ENCODE measurements at regions not wholly inside any gene's neighbourhood (a gene's known extent, or its start where the extent isn't known, plus 50 kb on each side); places are given as distances from the start of the nearest gene placed in this dataset.

DNA sequence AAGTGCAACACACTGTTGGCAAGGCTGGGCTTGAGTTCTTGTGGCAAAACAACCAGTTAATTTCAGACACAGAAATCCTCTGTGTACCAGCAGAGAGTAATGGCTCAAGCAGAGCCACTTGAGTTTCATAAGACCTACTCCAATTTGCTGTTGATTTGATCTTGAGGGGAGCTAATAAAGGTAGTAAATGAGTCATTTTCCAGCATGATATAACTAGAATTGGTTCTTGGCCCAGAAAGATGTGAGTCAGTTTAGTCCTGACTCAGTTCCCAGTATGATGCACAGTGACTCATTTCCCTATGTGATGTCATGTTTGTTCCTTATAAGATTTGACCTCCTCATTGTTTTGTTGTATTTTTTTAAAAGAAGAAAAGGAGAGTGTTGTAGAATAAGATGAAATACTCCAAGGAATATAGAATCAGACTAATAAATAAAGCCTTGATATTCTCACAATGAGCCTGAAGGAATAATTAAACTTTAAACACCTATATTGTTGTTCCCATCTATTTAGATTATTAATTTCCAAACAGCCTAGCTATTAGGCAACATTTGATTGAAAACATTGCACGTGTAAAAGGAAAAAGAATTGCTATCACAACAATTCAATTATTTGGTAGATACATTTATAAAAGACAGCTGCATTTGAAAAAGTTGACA, 186.2 kb downstream of the REEP3 start:
- TF ChIP-seq, protein P1, sequence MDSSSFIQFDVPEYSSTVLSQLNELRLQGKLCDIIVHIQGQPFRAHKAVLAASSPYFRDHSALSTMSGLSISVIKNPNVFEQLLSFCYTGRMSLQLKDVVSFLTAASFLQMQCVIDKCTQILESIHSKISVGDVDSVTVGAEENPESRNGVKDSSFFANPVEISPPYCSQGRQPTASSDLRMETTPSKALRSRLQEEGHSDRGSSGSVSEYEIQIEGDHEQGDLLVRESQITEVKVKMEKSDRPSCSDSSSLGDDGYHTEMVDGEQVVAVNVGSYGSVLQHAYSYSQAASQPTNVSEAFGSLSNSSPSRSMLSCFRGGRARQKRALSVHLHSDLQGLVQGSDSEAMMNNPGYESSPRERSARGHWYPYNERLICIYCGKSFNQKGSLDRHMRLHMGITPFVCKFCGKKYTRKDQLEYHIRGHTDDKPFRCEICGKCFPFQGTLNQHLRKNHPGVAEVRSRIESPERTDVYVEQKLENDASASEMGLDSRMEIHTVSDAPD (CRISPR knock-in tag; IDR thresholded peaks at IDR 0.05), result no peak
- TF ChIP-seq ELF4 (CRISPR knock-in tag; IDR thresholded peaks at IDR 0.05; ENCODE audit: borderline replicate concordance), result no peak
- no peak for TF ChIP-seq MXI1 (IDR thresholded peaks at IDR 0.05; ENCODE audit: borderline replicate concordance, low read depth, low read length)
- TF ChIP-seq, protein P2, sequence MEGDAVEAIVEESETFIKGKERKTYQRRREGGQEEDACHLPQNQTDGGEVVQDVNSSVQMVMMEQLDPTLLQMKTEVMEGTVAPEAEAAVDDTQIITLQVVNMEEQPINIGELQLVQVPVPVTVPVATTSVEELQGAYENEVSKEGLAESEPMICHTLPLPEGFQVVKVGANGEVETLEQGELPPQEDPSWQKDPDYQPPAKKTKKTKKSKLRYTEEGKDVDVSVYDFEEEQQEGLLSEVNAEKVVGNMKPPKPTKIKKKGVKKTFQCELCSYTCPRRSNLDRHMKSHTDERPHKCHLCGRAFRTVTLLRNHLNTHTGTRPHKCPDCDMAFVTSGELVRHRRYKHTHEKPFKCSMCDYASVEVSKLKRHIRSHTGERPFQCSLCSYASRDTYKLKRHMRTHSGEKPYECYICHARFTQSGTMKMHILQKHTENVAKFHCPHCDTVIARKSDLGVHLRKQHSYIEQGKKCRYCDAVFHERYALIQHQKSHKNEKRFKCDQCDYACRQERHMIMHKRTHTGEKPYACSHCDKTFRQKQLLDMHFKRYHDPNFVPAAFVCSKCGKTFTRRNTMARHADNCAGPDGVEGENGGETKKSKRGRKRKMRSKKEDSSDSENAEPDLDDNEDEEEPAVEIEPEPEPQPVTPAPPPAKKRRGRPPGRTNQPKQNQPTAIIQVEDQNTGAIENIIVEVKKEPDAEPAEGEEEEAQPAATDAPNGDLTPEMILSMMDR (CRISPR knock-in tag; IDR thresholded peaks at IDR 0.05), result no peak
- no peak for TF ChIP-seq POLR2A (IDR thresholded peaks at IDR 0.05; ENCODE audit: insufficient read depth in 1 of 2, low read depth in 2 of 2, low read length in 2 of 2)
- no peak for TF ChIP-seq GABPA (IDR thresholded peaks at IDR 0.05; ENCODE audit: low read depth, low read length)
- no peak for TF ChIP-seq GABPA (CRISPR knock-in tag; IDR thresholded peaks at IDR 0.05; ENCODE audit: low read depth)
- TF ChIP-seq PRMT3 (CRISPR knock-in tag; IDR thresholded peaks at IDR 0.05; ENCODE audit: borderline replicate concordance, low read depth), result no peak

Data from HepG2 (cell line).